ENCODE measurements at regions not wholly inside any gene's neighbourhood (a gene's known extent, or its start where the extent isn't known, plus 50 kb on each side); places are given as distances from the start of the nearest gene placed in this dataset.
A peak's percentile ranks its signal among the peaks of the same experiment; 100 is the strongest.
"Not testable (repeated sequence)": the region's sequence is repeated elsewhere in the genome, so short reads cannot be mapped to it uniquely, and the experiment has no call there.

DNA sequence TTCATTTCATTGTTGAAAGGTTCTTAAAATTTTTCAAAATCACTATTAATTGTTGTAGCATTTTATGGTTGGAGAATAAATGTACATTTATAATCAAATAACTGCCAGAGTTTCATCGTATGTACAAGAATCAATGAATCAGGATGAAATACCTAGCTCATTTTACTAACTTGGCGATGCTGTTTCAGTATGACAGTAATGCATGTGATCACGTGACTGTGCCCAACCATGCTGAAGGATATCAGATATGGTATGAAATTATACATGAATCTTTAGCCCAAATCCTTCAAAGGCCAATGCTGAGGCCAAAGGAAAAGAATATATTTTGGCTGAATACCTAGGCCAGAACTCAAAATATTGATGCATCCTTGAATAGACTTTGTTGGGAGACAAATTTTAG, 288.3 kb upstream of the TGFBR2 start:
- ChIA-PET CTCF (no interaction called here), POLR2A (no interaction called here)
- no peak for DNase-seq (ENCODE audit: low read depth, low spot score)
- TF ChIP-seq, protein P1, sequence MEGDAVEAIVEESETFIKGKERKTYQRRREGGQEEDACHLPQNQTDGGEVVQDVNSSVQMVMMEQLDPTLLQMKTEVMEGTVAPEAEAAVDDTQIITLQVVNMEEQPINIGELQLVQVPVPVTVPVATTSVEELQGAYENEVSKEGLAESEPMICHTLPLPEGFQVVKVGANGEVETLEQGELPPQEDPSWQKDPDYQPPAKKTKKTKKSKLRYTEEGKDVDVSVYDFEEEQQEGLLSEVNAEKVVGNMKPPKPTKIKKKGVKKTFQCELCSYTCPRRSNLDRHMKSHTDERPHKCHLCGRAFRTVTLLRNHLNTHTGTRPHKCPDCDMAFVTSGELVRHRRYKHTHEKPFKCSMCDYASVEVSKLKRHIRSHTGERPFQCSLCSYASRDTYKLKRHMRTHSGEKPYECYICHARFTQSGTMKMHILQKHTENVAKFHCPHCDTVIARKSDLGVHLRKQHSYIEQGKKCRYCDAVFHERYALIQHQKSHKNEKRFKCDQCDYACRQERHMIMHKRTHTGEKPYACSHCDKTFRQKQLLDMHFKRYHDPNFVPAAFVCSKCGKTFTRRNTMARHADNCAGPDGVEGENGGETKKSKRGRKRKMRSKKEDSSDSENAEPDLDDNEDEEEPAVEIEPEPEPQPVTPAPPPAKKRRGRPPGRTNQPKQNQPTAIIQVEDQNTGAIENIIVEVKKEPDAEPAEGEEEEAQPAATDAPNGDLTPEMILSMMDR (IDR thresholded peaks at IDR 0.05; ENCODE audit: insufficient read depth, low read length, missing control alignments): no peak
- H3K4me3 ChIP-seq (ENCODE audit: low read depth, low read length): no peak overlapping the region

DNA sequence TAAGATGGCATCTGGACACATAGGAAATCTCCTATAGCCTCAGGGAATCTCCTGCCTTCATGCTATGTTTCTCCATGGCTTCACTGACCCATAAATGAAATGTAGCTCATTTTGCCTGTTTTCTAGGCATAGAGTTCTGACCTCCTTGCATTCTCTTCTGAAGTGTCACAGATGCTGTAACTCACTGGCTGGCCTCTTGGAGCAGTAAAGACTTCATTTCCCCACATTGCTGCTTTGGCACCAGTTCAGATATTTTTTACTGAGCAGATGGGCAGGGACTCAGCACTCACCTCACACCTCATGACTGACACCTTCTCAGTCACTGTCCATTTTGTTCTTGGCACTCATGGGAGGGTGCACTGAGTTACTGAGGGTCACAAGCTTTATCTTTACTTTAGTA, 286.7 kb upstream of the TGFBR2 start:
- H3K4me3 ChIP-seq (ENCODE audit: low read depth, low read length): no peak overlapping the region
- TF ChIP-seq, protein P1 (IDR thresholded peaks at IDR 0.05; ENCODE audit: insufficient read depth, low read length, missing control alignments): peak; percentile 37
- CTCF ChIA-PET: interaction anchor here (0.7 to 1.5 kb wide), 8 partner anchors 15 to 432 kb away, joined by 3 to 5 read pairs (median 4); no protein-coding TSS in a partner anchor
- DNase-seq (ENCODE audit: low read depth, low spot score): no peak
- POLR2A ChIA-PET: interaction anchor here (0.6 kb wide), 1 partner anchor 219 kb away, joined by 3 read pairs; no protein-coding TSS in a partner anchor

DNA sequence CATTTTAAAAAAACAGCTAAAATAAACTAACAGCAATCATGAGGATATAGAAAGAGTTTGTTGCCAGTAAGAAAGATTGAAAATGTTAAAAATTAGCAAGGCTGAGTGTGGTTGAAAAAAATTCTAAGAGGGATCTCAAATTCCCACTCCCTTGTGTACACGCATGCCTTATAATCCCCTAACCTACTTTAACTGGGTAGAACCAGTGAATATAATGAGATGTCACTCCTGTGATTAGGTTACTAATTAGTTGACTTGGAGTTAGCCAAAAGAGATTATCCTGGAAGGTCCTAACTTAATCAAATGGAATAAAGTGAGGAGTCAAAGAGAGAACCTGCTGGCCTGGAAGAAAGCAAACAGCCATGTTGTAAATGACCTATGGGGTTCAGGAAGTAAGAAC, 286.0 kb upstream of the TGFBR2 start:
- H3K4me3 ChIP-seq (ENCODE audit: low read depth, low read length): no peak overlapping the region
- DNase-seq (ENCODE audit: low read depth, low spot score): no peak
- ChIA-PET POLR2A (no interaction called here), CTCF (interaction anchor here (1.0 to 1.5 kb wide), 4 partner anchors 99 to 430 kb away, joined by 3 to 4 read pairs (median 4); no protein-coding TSS in a partner anchor)
- TF ChIP-seq, protein P1 (IDR thresholded peaks at IDR 0.05; ENCODE audit: insufficient read depth, low read length, missing control alignments): no peak

DNA sequence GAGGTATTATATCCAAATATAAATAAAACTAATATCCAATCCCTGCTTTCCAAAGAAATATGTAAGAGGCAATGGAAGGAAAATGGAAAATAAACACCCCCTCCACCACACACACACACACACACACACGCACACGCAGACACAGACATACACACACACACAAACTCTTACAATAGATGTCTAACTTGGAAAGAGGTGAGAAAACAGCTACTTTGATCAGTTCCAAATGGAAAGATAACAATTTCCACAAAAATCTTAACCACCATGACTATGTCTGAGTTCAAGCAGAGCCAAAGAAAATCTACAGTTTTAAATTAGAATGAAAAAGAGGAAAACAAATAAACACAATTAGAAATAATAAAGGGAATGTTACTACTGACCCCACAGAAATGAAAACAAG, 285.3 kb upstream of the TGFBR2 start:
- no peak overlapping the region for H3K4me3 ChIP-seq (ENCODE audit: low read depth, low read length)
- TF ChIP-seq, protein P1 (IDR thresholded peaks at IDR 0.05; ENCODE audit: insufficient read depth, low read length, missing control alignments): no peak
- ChIA-PET CTCF (no interaction called here), POLR2A (no interaction called here)
- no peak for DNase-seq (ENCODE audit: low read depth, low spot score)

DNA sequence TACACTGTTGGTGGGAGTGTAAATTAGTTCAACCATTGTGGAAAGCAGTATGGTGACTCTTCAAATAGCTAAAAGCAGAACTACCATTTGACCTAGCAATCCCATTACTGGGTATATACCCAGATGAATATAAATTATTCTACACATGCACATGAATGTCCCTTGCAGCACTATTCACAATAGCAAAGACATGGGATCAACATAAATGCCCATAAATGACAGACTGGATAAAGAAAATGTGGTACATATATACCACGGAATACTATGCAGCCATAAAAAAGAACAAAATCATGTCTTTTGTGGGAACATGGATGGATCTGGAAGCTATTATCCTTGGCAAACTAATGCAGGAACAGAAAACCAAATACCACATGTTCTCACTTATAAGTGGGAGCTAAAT, 282.8 kb upstream of the TGFBR2 start:
- DNase-seq (ENCODE audit: low read depth, low spot score); CTCF ChIA-PET; POLR2A ChIA-PET: not testable (repeated sequence)

DNA sequence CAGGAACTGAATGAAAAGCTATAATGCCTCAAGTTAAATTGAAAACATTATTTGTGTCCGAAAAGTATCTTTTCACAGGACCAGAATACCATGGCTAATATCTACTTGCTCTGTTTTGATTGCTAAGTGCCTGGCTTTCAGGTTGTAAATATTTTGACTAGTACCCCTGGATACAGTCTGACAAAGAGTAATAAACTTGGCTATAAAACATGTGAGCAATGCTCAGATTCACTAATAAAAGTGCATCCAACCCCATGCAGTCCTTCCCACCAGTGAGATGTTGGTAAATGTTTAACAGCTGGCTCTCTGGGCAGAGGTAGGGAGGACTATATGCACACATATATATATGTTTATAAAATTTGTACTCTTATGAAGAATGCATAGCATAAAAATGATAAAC, 281.8 kb upstream of the TGFBR2 start:
- CTCF ChIA-PET: interaction anchor here (1.0 kb wide), 1 partner anchor 125 kb away, joined by 3 read pairs; no protein-coding TSS in a partner anchor
- TF ChIP-seq, protein P1 (IDR thresholded peaks at IDR 0.05; ENCODE audit: insufficient read depth, low read length, missing control alignments): no peak
- DNase-seq (ENCODE audit: low read depth, low spot score): no peak
- POLR2A ChIA-PET: no interaction called here
- no peak overlapping the region for H3K4me3 ChIP-seq (ENCODE audit: low read depth, low read length)

More for the DNA sequence above, 282.8 kb upstream of the TGFBR2 start:
- not testable (repeated sequence) for H3K4me3 ChIP-seq (ENCODE audit: low read depth, low read length)

DNA sequence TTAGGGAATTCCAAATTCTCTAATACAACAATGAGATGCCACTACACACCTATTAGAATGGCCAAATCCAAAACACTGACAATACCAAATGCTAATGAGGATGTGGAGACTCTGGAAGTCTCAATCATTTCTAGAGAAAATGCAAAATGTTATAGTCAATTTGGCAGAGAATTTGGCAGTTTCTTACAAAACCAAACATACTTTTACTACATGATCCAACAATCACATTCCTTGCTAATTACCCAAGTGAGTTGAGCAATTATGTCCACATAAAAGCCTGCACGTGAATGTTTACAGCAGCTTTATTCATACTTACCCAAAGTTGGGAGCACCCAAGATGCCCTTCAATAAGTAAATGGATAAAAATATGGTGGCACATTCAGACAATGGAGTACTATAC, 278.4 kb upstream of the TGFBR2 start:
- H3K4me3 ChIP-seq (ENCODE audit: low read depth, low read length); DNase-seq (ENCODE audit: low read depth, low spot score); POLR2A ChIA-PET: not testable (repeated sequence)
- CTCF ChIA-PET: interaction anchor here (0.7 kb wide), 1 partner anchor 18 kb away, joined by 4 read pairs; no protein-coding TSS in a partner anchor

DNA sequence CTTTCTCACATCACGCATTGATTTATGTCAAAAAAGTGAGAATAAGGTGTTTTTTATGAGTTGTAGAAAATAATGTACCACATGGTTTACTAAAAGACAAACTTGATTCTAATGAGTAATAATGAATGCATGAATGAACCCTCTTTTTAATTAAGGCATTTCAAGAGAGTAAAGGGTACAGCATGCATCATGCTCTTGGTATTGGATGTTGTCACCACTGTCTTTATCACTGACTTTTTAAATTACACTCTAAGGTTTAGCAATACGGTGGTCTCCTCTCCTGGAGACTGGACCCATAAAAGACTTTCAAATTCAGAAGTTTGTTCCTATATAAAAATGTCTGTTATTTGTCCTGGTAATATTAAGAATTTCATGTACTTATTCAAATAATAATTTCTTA, 277.5 kb upstream of the TGFBR2 start:
- POLR2A ChIA-PET; H3K4me3 ChIP-seq (ENCODE audit: low read depth, low read length); CTCF ChIA-PET; DNase-seq (ENCODE audit: low read depth, low spot score): not testable (repeated sequence)
